ENCODE measurements at regions not wholly inside any gene's neighbourhood (a gene's known extent, or its start where the extent isn't known, plus 50 kb on each side); places are given as distances from the start of the nearest gene placed in this dataset.
"Not testable (repeated sequence)": the region's sequence is repeated elsewhere in the genome, so short reads cannot be mapped to it uniquely, and the experiment has no call there.

GRCh38 chrX:45630078-45630477 is 429.4 kb upstream of the DIPK2B start:
- no peak for DNase-seq

GRCh38 chrX:45628041-45628440 is 427.4 kb upstream of the DIPK2B start:
- DNase-seq = no peak

GRCh38 chrX:45623266-45623665 is 422.6 kb upstream of the DIPK2B start:
- DNase-seq = no peak

DNA sequence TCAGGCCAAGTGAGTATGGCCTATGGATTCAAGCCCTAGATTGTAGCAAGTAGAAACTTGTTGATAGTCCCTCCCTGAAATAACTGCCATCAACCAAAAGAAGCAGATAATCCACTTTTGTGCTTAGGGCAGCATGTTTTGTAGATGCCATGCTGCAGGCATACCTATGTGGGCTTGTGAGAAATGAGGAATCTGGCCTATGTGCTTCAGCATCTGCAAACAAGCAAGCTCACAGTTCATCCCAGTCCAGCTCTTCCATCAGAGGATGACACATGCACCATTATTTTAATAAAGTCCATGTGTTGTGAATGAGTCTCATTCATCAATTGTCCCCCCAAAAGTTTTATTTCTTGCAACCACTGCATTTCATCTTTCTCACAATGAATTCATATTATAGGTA is 421.9 kb upstream of the DIPK2B start:
- DNase-seq = no peak

DNA sequence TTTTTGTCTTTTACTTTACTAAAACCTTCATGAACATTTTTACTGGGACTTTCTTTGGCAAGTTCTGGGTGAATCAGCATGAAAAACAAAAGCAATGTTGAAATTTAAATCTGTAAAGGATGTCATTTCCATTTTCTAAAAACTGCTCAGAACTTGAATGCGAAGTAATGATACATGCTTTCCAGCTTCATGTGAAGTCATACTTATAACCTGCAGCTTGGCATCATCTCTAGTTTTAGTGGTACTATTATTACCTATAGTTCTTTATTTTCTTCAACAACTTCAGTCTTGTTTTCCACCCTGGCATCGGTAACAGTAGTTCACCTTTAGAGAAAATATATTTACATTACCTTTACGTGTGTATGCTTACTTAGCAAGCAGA is 421.4 kb upstream of the DIPK2B start:
- DNase-seq = no peak

DNA sequence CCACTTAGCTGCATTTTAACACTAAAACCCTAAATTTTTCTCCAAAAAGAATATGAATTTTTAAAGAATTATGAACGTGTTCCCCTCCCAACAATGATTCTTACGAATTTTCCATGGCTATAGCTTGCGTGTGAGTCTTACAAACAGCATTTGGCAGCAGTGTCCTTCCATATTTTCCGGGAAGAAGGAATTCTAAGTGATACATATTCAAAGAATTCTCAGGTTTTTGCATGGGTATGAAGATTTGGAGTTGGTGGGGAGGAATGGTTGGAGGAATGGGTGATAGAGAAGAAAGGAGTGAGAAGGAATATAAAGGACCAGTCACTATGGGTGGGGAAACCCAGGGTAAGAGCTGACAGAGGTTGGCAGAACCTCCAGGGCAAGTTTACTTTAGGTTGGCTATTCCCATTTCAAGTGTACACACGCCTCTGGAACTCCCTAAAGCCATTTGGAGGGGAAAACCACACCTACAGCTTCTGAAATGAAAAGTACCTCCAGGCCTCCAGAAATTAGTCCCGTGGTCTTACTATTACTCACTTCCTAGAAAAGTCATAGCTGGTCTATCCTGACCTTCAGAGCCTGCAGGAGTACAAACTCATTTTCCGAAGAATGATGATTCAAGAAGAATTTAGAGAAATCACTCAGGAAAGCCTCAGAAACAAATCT is 420.8 kb upstream of the DIPK2B start:
- no peak for DNase-seq

DNA sequence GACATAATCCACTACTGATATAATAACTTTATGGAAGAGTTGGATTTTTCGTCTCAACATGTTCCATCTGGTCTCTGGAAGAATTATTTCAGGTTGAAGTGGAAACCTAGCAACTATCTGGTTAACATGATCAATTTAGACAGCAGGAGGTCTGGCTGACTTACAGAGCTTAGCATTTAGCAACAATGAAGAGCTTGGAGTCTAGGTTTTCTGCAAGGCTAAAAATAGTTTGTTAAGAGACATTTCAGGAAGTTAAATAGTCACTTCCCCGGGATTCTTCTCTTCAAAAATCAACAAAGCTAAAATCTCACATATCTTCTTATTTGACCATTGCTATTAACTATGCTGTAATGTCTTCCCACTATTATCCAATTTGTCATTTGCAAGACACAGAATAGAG is 418.6 kb upstream of the DIPK2B start:
- DNase-seq = no peak

DNA sequence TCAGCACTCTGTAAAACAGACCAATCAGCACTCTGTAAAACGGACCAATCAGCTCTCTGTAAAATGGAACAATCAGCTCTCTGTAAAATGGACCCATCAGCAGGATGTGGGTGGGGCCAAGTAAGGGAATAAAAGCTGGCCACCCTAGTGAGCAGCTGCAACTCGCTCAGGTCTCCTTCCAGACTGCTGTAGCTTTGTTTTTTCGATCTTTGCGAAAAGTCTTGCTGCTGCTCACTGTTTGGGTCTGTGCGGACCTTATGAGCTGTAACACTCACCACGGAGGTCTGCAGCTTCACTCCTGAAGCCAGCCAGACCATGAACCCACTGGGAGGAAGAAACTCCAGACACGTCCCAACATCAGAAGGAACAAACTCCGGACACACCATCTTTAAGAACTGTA is 414.9 kb upstream of the DIPK2B start:
- not testable (repeated sequence) for DNase-seq

DNA sequence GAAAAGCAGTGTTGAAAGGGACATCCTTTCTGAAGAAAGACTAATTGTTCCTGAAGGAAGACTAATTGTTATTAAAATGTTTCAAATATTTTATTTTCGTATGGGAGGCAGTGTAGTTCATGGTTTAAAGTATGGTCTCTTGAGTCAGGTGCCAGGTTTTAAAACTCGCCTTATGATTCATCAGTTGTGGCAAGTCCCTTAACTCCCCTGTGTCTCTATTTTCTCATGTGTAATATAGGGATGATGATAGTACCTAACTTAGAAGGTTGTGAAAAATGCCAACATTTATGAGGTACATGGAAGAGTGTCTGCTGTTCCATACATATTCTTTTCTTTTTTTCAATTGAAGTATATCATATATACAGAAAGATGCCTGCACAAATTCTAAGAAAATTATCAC is 414.2 kb upstream of the DIPK2B start:
- no peak for DNase-seq

- DNase-seq = no peak
Measured at GRCh38 chrX:45602151-45602550, 401.5 kb upstream of the DIPK2B start.

- DNase-seq = no peak
Measured at GRCh38 chrX:45601052-45601451, 400.4 kb upstream of the DIPK2B start.

DNA sequence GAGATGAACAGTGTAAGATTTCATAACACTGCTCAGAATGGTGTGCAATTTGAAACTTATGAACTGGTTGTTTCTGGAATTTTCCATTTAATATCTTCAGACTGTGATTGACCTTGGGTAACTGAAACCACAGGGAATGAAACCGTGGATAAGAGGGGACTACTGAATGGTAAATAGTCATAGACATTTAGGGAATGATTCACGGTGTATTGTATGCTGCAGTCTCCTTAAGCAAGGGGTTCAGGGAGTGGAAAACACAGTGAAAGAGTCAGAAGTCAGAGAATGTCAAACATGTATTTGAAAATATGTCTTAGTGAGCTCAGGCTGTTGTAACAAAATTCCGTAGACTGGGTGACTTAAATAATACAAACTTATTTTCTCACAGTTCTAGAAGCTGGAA is 398.2 kb upstream of the DIPK2B start:
- no peak for DNase-seq

DNA sequence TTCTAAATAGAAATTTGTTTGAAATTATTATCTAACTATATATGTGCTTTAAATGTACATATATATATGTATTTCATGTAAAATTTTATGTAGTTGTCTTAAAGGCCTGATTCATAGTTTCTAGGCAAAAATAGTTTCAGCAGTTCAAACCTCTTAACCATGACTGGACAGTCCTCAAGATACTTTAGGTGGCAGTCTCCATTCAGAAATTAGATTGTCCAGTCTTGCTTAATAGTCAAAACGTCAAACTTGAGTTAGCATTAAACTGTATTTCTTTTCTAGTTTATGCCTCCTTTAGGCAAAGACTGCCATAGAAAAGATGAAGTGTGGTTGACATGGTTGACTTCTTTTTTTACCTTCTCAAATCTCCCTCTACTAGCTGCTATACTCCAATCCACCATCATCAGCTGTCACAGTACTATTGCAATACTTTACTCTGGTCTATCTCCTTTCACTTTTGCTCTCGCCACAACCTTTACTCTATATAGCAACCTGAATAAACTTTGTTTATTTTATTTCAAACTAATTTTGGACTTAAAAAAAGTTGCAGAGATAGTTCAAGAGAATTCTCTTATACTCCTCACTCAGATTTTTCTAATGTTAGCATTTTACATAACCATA is 395.6 kb upstream of the DIPK2B start:
- no peak for DNase-seq

- DNase-seq = no peak
Measured at GRCh38 chrX:45592101-45592500, 391.4 kb upstream of the DIPK2B start.

- no peak for DNase-seq
Measured at GRCh38 chrX:45591650-45592049, 391.0 kb upstream of the DIPK2B start.

DNA sequence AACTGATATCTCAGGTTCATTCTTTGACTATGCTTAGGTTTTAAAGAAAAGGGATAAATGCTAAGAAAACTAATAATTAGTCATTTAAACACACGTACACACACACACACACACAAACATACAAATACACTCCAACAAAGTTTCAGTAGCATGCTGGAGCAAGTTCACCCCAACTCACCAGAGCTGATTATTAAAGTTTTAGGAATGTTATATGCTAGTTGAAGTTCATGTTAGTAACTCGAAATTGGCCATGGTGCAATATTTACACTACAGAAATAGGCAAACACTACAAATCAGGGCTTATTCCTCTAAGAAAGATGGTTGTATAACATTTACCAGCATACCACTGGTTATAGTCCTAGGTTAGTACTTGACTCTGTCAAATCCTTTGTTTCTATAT is 384.0 kb upstream of the DIPK2B start:
- DNase-seq = no peak

- DNase-seq = no peak
Measured at GRCh38 chrX:45577361-45577760, 376.7 kb upstream of the DIPK2B start.

GRCh38 chrX:45571453-45571852 is 370.8 kb upstream of the DIPK2B start:
- DNase-seq = no peak

DNA sequence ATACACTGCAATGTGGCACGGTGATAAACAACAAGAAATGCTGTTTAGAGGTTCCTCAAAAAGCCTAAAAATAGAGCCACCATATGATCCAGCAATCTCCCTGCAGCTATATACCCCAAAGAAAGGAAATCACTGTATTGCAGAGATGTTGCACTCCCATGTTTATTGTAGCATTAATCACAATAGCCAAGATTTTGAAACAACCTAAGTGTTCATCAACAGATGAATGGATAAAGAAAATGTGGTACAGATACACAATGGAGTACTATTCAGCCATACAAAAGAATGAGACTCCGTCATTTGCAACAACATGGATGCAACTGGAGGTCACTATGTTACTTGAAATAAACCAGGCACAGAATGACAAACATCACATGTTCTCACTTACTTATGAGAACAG is 365.8 kb upstream of the DIPK2B start:
- no peak for DNase-seq

DNA sequence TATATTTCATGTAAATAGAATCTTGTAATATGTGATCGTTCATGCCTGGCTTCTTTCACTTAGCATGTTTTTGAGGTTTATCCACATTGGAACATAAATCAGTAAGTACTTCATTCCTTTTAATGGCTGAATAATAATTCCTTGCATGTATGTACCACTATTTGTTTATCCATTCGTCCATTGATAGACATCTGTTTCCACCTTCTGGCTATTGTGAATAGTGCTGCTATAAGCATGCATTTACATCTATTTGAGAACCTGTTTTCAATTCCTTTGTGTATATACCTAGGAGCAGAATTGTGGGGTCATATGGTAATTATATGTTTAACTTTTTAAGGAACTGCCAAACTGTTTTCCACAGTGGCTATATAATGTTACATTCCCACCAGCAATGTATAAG is 356.7 kb upstream of the DIPK2B start:
- no peak for DNase-seq

GRCh38 chrX:45554736-45555135 is 354.1 kb upstream of the DIPK2B start:
- no peak for DNase-seq

DNA sequence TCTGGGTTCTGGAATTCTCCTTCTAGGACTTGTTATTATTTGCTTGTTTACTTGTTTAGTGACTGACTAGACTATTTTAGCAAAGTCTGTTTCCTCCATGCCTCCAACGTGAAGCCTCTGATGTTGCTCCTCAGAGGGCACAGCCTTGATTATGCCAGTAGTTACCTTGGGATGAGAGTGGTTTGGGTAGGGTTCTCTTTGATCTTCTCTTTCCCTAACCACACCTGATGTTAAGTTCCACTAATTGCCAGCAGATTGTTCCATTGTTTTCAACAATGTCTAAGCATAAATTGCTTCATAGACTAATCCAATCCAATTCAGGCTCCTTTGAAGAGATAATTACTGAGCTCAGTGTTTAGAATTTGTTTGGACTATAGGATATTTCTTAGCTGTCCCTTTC is 352.7 kb upstream of the DIPK2B start:
- no peak for DNase-seq

GRCh38 chrX:45546697-45547096 is 346.0 kb upstream of the DIPK2B start:
- not testable (repeated sequence) for DNase-seq

GRCh38 chrX:45540181-45540580 is 339.5 kb upstream of the DIPK2B start:
- DNase-seq = no peak

- no peak for DNase-seq
Measured at GRCh38 chrX:45537936-45538335, 337.3 kb upstream of the DIPK2B start.

All from NCI-H2171 (cell line).